SU-DHL-6 (cell line): ENCODE measurements at regions not wholly inside any gene's neighbourhood (a gene's known extent, or its start where the extent isn't known, plus 50 kb on each side); places are given as distances from the start of the nearest gene placed in this dataset.

ENCODE experiments used
- H2AFZ ChIP-seq: fragments of 200-600 bp; sonication (generic); 2 replicates; pipeline ENCODE4 v1.6.1; 2014; ENCODE audit warnings: low read depth, mild to moderate bottlenecking, moderate library complexity, mixed read lengths, antibody characterized with exemption, low read length; ENCODE audit not compliant: severe bottlenecking
- H3F3A ChIP-seq: fragments of 200-600 bp; shearing (Covaris generic); 2 replicates; pipeline ENCODE4 v1.6.0; 2016; ENCODE audit warnings: antibody characterized with exemption, mild to moderate bottlenecking; ENCODE audit not compliant: insufficient read depth
- H3K27ac ChIP-seq: fragments of 200-600 bp; sonication (generic); 2 replicates; pipeline ENCODE4 v1.5.1; 2016; ENCODE audit warnings: low read depth, mild to moderate bottlenecking, low read length, moderate library complexity, mixed read lengths
- H3K27me3 ChIP-seq: fragments of 200-600 bp; sonication (generic), shearing (Covaris generic); 2 replicates; pipeline ENCODE4 v1.6.0; 2014; ENCODE audit warnings: mild to moderate bottlenecking, low read length
- H3K36me3 ChIP-seq: fragments of 200-600 bp; sonication (generic); 2 replicates; pipeline ENCODE4 v1.6.1; 2014; ENCODE audit warnings: mild to moderate bottlenecking, low read length, mixed read lengths
- H3K4me2 ChIP-seq: fragments of 300-600, 200-600 bp; shearing (Covaris generic), sonication (generic); 2 replicates; pipeline ENCODE4 v1.6.0; 2014; ENCODE audit warnings: low read length, low read depth, mild to moderate bottlenecking; ENCODE audit not compliant: poor library complexity, severe bottlenecking
- H3K4me3 ChIP-seq: fragments of 200-600 bp; sonication (generic); 2 replicates; pipeline ENCODE4 v1.5.1; 2014; ENCODE audit warnings: antibody characterized with exemption, low read length, mild to moderate bottlenecking, mixed read lengths; ENCODE audit not compliant: insufficient read depth, poor library complexity, severe bottlenecking
- H3K79me2 ChIP-seq: fragments of 200-600 bp; sonication (generic); 2 replicates; pipeline ENCODE4 v1.6.1; 2014; ENCODE audit warnings: mild to moderate bottlenecking, low read length, moderate library complexity; ENCODE audit not compliant: insufficient read depth
- H3K9ac ChIP-seq: fragments of 200-600 bp; sonication (generic); 2 replicates; pipeline ENCODE4 v1.7.0; 2014; ENCODE audit warnings: mild to moderate bottlenecking, low read length
- H3K9me2 ChIP-seq: fragments of 200-600 bp; sonication (generic); replicated peaks from 2 replicates; pipeline ENCODE4 v1.6.1; 2014; ENCODE audit warnings: low read length; ENCODE audit not compliant: insufficient read depth
- H3K9me3 ChIP-seq: fragments of 200-600 bp; sonication (generic); 2 replicates; pipeline ENCODE4 v1.6.1; 2014; ENCODE audit warnings: low read length, mixed read lengths; ENCODE audit not compliant: insufficient read depth
- H4K20me1 ChIP-seq: fragments of 200-600 bp; sonication (generic); 2 replicates; pipeline ENCODE4 v1.6.1; 2014; ENCODE audit warnings: low read depth, mild to moderate bottlenecking, antibody characterized with exemption, low read length, moderate library complexity, mixed read lengths
- EZH2phosphoT487 ChIP-seq: fragments of 200-600 bp; sonication (generic), shearing (Covaris generic); conservative IDR thresholded peaks from 2 replicates; pipeline ENCODE4 v1.6.1; 2018; ENCODE audit warnings: mild to moderate bottlenecking, antibody characterized with exemption, low read length, moderate library complexity, mixed read lengths
- TF ChIP-seq, protein P1 (sequence below): fragments of 200-600 bp; sonication (generic); IDR thresholded peaks from one replicate; pipeline ENCODE4 v1.5.1; 2017; ENCODE audit warnings: antibody characterized with exemption, mild to moderate bottlenecking, low read length, moderate library complexity; ENCODE audit not compliant: insufficient read depth, poor library complexity, severe bottlenecking

DNA sequence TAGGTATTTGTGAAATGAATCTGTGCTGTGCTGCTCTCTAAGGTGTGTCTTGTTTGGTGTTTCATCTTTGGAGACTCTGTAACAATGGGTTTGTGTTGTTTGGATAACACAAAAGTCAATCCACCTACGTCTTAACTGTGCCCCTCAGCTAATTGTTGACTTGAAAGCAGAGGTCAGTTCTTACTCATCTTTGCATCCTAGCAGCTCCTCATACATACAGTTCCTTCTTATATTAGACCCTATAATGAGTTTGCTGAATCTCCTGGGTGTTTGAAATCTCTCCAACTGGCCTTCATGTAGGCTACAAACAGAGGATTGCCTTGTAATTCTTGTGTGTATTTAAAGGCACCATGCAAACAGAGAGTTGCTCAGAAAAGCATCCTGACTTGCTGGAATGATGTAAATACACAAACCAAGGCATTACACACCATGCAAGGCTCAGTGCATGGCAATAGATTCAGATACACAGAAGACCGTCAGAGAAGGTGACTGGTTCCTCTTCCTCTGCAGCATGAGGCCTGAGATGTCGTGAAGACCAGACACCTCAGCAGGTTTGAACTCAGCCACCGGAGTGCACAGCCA, 220.0 kb upstream of the JADE1 start:
- no peaks in the 10 kb centered on the region for H3K36me3 ChIP-seq
- no peak overlapping the region for H3K4me2 ChIP-seq
- H3K27me3 ChIP-seq = no peaks in the 10 kb centered on the region
- no peak overlapping the region for H3K4me3 ChIP-seq
- no peaks in the 10 kb centered on the region for H3K79me2 ChIP-seq
- no peak overlapping the region for H2AFZ ChIP-seq
- no peak overlapping the region for H3K9ac ChIP-seq
- H3F3A ChIP-seq = no peaks in the 10 kb centered on the region
- no peaks in the 10 kb centered on the region for H4K20me1 ChIP-seq
- H3K27ac ChIP-seq = no peak overlapping the region
- no peaks in the 10 kb centered on the region for H3K9me2 ChIP-seq
- TF ChIP-seq, protein P1, sequence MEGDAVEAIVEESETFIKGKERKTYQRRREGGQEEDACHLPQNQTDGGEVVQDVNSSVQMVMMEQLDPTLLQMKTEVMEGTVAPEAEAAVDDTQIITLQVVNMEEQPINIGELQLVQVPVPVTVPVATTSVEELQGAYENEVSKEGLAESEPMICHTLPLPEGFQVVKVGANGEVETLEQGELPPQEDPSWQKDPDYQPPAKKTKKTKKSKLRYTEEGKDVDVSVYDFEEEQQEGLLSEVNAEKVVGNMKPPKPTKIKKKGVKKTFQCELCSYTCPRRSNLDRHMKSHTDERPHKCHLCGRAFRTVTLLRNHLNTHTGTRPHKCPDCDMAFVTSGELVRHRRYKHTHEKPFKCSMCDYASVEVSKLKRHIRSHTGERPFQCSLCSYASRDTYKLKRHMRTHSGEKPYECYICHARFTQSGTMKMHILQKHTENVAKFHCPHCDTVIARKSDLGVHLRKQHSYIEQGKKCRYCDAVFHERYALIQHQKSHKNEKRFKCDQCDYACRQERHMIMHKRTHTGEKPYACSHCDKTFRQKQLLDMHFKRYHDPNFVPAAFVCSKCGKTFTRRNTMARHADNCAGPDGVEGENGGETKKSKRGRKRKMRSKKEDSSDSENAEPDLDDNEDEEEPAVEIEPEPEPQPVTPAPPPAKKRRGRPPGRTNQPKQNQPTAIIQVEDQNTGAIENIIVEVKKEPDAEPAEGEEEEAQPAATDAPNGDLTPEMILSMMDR = no peak
- TF ChIP-seq EZH2phosphoT487 = no peak
- H3K9me3 ChIP-seq = no peaks in the 10 kb centered on the region

GRCh38 chr4:128587382-128587781, 222.1 kb upstream of the JADE1 start:
- H3K79me2 ChIP-seq = no peaks in the 10 kb centered on the region
- no peaks in the 10 kb centered on the region for H4K20me1 ChIP-seq
- no peak for TF ChIP-seq EZH2phosphoT487
- TF ChIP-seq, protein P1 = no peak

DNA sequence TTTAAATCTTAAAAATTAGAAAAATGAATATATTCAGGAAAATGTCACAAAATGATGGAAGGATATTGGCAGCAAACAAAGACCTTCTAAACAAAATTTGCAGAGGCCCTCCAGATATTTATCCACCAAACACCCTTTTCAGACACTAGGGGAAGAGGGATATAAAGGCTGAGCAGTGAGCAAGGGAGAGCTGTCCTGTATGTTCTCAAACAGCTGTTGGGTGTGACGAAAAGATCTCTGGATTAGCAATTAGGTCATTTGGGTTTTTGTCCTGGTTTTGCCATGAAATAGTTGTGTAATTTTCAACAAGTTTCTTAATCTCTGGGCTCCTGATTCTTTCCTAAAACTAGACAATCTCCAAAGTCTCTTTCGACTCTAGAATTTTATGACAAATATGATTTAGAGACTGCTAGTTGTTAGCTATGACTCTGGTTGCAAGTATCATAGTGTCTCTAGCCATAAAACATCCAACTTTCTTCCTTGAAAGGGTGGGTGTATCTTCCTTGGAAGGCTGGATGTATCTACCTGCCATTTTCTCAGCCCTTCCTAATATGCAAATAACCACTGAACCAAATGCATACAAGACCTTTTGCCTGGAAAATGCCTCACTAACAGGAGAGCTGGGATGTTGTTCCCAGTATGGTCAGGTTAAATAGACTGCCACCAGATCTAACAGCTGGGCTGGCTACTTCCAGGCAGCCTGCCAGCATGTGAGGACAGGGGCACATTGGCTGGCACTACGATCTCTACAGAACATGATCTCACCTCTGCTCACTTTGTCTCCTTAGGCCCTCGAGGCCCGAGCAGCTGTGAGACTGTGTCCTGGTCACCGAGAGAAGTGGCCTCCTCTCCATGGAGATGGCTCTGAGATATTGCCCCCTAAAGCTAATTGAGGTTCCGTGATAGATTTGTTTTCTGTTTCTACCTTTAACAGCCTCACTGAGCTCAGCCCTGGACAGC, 225.5 kb upstream of the JADE1 start:
- no peaks in the 10 kb centered on the region for H3F3A ChIP-seq
- no peak overlapping the region for H2AFZ ChIP-seq
- no peaks in the 10 kb centered on the region for H3K79me2 ChIP-seq
- H3K36me3 ChIP-seq = no peaks in the 10 kb centered on the region
- no peak overlapping the region for H3K4me3 ChIP-seq
- no peak overlapping the region for H3K27ac ChIP-seq
- H3K9ac ChIP-seq = no peak overlapping the region
- H3K4me2 ChIP-seq = no peak overlapping the region
- H4K20me1 ChIP-seq = no peaks in the 10 kb centered on the region
- TF ChIP-seq, protein P1 = no peak
- TF ChIP-seq EZH2phosphoT487 = no peak
- H3K9me2 ChIP-seq = no peaks in the 10 kb centered on the region
- H3K9me3 ChIP-seq = no peaks in the 10 kb centered on the region
- H3K27me3 ChIP-seq = no peaks in the 10 kb centered on the region

More at GRCh38 chr4:128587382-128587781, 222.1 kb upstream of the JADE1 start:
- H3K36me3 ChIP-seq = no peaks in the 10 kb centered on the region
- no peak overlapping the region for H3K4me2 ChIP-seq
- no peaks in the 10 kb centered on the region for H3K9me2 ChIP-seq
- H2AFZ ChIP-seq = no peak overlapping the region
- H3K27me3 ChIP-seq = no peaks in the 10 kb centered on the region
- no peak overlapping the region for H3K9ac ChIP-seq
- no peaks in the 10 kb centered on the region for H3K9me3 ChIP-seq
- H3K27ac ChIP-seq = no peak overlapping the region
- H3K4me3 ChIP-seq = no peak overlapping the region
- no peaks in the 10 kb centered on the region for H3F3A ChIP-seq
